ENCODE measurements at regions not wholly inside any gene's neighbourhood (a gene's known extent, or its start where the extent isn't known, plus 50 kb on each side); places are given as distances from the start of the nearest gene placed in this dataset.

DNA sequence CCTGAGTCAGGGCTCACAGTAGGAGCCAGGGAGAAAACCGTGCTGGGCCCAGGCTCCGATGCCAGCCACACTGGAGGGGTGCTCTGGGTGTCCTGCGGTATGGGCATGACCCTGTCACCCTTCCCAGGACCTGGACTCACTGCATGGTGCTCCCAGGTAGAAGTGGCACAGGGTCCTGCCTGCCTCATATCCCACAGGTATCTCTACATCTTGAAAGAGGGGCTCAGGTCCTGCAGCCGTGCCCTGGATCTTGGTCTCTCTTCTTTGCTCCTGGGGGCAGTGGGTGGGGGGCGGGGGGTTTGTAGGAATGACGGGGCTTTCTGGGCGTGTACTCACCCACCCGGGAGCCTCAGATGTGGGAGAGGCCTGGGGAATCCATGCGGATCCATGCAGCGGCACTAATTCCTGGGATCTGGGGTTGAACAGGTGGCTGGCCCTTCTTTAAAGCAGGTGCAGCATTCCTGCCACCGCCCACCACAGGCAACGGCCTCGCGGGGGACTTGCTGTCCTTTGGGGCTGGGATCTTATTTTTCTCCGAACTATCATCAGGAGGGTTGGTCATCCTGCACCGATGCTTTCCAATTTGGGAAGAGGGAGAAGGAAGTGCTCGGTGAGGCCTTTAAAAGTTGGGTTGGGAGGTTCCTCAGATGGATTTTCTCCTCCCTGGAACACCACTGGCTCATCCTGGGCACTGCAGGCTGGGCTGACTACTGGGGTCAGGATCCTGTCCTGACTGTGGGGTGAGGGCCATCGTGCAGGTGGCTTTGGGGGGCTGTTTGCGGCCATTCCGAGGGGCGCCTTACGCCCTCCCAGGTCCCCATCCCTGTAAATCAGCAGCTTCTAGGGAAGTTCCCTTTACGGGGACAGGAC, 886.4 kb downstream of the BRD1 start:
- ATAC-seq (ENCODE audit: insufficient number of reproducible peaks, low FRiP score, low read depth) = no peak
- no peaks in the 10 kb centered on the region for H3K9me3 ChIP-seq
- TF ChIP-seq, protein P1, sequence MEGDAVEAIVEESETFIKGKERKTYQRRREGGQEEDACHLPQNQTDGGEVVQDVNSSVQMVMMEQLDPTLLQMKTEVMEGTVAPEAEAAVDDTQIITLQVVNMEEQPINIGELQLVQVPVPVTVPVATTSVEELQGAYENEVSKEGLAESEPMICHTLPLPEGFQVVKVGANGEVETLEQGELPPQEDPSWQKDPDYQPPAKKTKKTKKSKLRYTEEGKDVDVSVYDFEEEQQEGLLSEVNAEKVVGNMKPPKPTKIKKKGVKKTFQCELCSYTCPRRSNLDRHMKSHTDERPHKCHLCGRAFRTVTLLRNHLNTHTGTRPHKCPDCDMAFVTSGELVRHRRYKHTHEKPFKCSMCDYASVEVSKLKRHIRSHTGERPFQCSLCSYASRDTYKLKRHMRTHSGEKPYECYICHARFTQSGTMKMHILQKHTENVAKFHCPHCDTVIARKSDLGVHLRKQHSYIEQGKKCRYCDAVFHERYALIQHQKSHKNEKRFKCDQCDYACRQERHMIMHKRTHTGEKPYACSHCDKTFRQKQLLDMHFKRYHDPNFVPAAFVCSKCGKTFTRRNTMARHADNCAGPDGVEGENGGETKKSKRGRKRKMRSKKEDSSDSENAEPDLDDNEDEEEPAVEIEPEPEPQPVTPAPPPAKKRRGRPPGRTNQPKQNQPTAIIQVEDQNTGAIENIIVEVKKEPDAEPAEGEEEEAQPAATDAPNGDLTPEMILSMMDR (IDR thresholded peaks at IDR 0.05) = no peak
- H3K4me3 ChIP-seq = no peak overlapping the region
- no peak overlapping the region for H3K27ac ChIP-seq
- H3K27me3 ChIP-seq (replicated peaks; ENCODE audit: insufficient read depth) = no peaks in the 10 kb centered on the region
- H3K4me1 ChIP-seq (ENCODE audit: control insufficient read depth in 1 of 2, low read depth in 2 of 2) = peaks cover 0 to 7% of the 10 kb centered on the region in 2 donors
- no peaks in the 10 kb centered on the region for H3K36me3 ChIP-seq
- DNase-seq (ENCODE audit: low spot score) = no peak

DNA sequence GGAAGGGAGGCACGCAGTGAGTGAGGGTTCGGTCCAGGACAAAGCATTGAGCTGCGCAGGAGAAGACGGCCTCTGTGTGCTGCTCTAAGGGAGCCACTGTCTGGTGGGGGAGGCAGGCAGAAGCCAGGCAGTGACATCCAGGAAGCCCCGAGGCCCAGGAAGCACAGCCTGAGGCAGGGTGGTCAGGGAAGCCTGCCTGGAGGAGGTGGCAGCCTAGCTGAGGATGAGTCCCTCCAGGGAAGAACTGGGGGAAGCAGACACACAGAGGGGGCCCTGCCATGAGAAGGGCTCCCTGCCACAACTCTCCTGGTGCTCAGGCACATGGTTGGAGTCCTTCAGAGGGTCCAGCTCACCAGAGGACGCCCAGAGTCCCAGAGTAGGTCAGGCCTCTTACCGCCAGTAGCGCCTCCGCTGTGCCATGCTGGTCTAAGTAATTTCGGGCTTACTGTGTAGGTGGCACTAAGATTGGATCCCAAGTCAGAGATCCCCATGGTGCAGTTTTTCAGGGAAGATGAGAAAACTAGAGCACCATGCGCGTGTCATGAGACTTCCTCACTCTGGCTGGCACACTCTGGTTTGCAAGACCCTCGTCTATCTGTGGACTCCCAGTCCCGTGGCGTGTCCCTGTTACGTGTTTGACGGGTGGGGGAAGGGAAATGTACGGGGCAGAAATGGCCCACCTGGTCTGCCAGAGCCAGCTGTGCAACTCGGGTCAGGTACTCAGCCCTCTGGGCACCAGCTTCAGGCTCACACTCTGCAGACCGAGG, 887.2 kb downstream of the BRD1 start:
- no peak for DNase-seq (ENCODE audit: low spot score)
- TF ChIP-seq, protein P1 (IDR thresholded peaks at IDR 0.05) = no peak
- no peak for ATAC-seq (ENCODE audit: insufficient number of reproducible peaks, low FRiP score, low read depth)
- Histone ChIP-seq H3K27ac (no peak overlapping the region), H3K9me3 (no peaks in the 10 kb centered on the region), H3K36me3 (no peaks in the 10 kb centered on the region), H3K4me3 (no peak overlapping the region), H3K4me1 (ENCODE audit: control insufficient read depth in 1 of 2, low read depth in 2 of 2) (peaks cover 0 to 7% of the 10 kb centered on the region in 2 donors), H3K27me3 (replicated peaks; ENCODE audit: insufficient read depth) (no peaks in the 10 kb centered on the region)

DNA sequence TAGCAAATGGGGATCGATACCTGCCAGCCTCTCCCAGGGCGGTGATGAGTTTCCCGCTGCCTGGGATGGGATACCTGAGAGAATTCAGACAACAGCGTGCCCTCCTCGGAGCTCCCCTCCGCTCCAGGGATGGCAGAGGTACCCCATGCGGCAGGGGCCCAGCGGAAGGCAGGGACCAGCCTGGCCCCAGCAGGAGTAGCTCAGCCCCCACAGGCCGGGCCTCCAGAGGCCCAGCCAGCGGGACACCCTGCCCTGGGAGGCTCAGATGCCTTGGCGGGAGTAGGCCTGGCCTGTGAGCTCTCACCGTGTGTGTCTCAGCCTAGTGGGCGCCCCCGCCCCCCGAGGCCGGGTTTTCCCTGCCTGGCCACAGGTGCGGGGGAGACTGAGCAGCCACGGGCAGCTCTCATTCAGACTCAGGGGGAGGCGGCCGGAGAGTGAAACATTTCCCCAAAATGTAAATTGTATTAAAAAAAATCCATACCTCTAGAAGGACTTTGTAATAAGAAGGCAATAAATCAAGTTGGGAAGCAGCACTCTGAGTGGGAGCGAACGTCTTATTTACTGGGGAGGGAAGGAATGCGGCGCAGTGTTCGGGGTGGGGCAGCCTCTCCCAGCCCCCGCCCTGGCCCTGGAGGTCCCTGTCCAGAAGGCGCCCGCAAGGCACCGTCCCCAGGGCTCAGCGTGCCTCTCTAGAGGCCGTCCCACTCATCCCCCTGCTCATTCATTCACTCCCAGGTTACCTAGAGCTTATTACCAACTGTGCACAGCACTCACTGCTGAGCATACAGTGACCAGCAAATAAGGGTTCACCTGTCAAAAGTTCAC, 888.0 kb downstream of the BRD1 start:
- peaks cover 0 to 7% of the 10 kb centered on the region in 2 donors for H3K4me1 ChIP-seq (ENCODE audit: control insufficient read depth in 1 of 2, low read depth in 2 of 2)
- H3K27ac ChIP-seq = no peak overlapping the region
- DNase-seq (ENCODE audit: low spot score) = no peak
- H3K4me3 ChIP-seq = no peak overlapping the region
- no peak for ATAC-seq (ENCODE audit: insufficient number of reproducible peaks, low FRiP score, low read depth)
- TF ChIP-seq, protein P1 (IDR thresholded peaks at IDR 0.05) = no peak
- no peaks in the 10 kb centered on the region for H3K9me3 ChIP-seq
- no peaks in the 10 kb centered on the region for H3K36me3 ChIP-seq
- H3K27me3 ChIP-seq (replicated peaks; ENCODE audit: insufficient read depth) = no peaks in the 10 kb centered on the region

DNA sequence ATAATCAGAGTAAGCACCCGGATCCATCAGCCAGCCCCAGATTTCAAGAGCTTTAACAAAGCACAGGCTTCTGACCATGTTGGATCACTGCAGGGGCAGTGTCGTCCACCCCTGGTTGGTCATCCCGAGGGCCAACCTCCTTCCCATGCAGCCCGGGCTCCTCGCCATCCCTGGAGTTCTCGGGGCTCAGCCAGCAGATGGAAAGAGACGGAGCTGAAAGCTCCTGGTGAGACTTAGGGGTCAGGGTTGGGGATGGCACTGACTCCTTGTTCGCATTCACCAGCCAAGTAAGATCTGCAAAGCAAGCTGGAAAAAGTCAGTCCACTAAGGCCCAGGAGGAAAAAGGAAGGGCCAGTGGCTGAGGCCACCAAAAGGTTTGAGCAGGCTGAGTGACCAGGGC, 888.9 kb downstream of the BRD1 start:
- H3K4me1 ChIP-seq (ENCODE audit: control insufficient read depth in 1 of 2, low read depth in 2 of 2) = peaks cover 0 to 7% of the 10 kb centered on the region in 2 donors
- no peaks in the 10 kb centered on the region for H3K36me3 ChIP-seq
- ATAC-seq (ENCODE audit: insufficient number of reproducible peaks, low FRiP score, low read depth) (no peak), DNase-seq (ENCODE audit: low spot score) (no peak)
- no peaks in the 10 kb centered on the region for H3K9me3 ChIP-seq
- H3K27me3 ChIP-seq (replicated peaks; ENCODE audit: insufficient read depth) = no peaks in the 10 kb centered on the region
- TF ChIP-seq, protein P1 (IDR thresholded peaks at IDR 0.05) = no peak
- no peak overlapping the region for H3K27ac ChIP-seq
- no peak overlapping the region for H3K4me3 ChIP-seq
